Right lobe of liver (tissue), 6 donors: ENCODE measurements at regions not wholly inside any gene's neighbourhood (a gene's known extent, or its start where the extent isn't known, plus 50 kb on each side); places are given as distances from the start of the nearest gene placed in this dataset.
A peak's percentile ranks its signal among the peaks of the same experiment; 100 is the strongest.

Experiments
- ATAC-seq, 4 donors: fragments of 200-7000 bp; cut with Tn5 transposase; one replicate each; pipeline ENCODE4 v1.9.1; 2020; ENCODE audit warnings: mild to moderate bottlenecking in 4 of 4, moderate library complexity in 4 of 4
- DNase-seq, 3 donors: peaks; one replicate each; pipeline ENCODE4 v3.0.0-alpha.2; 2020
- H3K27ac ChIP-seq, 3 donors: fragments of 200-600 bp; one replicate each; pipeline ENCODE4 v1.8.0; 2022
- H3K27me3 ChIP-seq, 2 donors: fragments of 200-600 bp; one replicate each; pipeline ENCODE4 v1.8.0; 2022
- H3K36me3 ChIP-seq, 4 donors: fragments of 200-600 bp; sonication (generic) in 1 of 4; one replicate each; pipeline versions ENCODE4 v1.5.1 to v1.8.0; 2017 to 2022; ENCODE audit warnings: control low read depth in 1 of 4
- H3K4me1 ChIP-seq, 4 donors: fragments of 200-600 bp; sonication (generic) in 1 of 4; one replicate each; pipeline versions ENCODE4 v1.5.1 to v1.8.0; 2017 to 2022; ENCODE audit warnings: control low read depth in 1 of 4
- H3K4me3 ChIP-seq, 3 donors: fragments of 200-600 bp; one replicate each; pipeline ENCODE4 v1.8.0; 2022
- H3K9me3 ChIP-seq, 4 donors: fragments of 200-600 bp; sonication (generic) in 1 of 4; one replicate each; pipeline versions ENCODE4 v1.5.1 to v1.8.0; 2017 to 2022; ENCODE audit warnings: control low read depth in 1 of 4
- POLR2A ChIP-seq: fragments of 450-650 bp; IDR thresholded peaks from one replicate; pipeline ENCODE4 v1.6.1; 2017; ENCODE audit warnings: antibody characterized with exemption, mild to moderate bottlenecking
- WGBS: methylation state at CpG from one replicate; pipeline ENCODE4 v1.1.6; 2018; ENCODE audit warnings: low coverage, low lambda C conversion rate; ENCODE audit not compliant: insufficient coverage; ENCODE audit errors: missing lambda C conversion rate; 5-methylcytosine and 5-hydroxymethylcytosine counted together
- intact Hi-C, 2 donors: fragments of 100-400 bp; cut with DNase I; formaldehyde crosslinking; loops; one replicate each; pipeline versions ENCODE4 v1.11.2 to v1.14.1; 2022
- TF ChIP-seq, protein P1 (sequence below), 4 donors: fragments of 200-600 bp in 3 of 4; fragments of 450-650 bp in 1 of 4; IDR thresholded peaks; one replicate each; pipeline versions ENCODE4 v1.5.1 to v1.8.0; 2016 to 2022; ENCODE audit warnings: antibody characterized with exemption in 4 of 4, mild to moderate bottlenecking in 2 of 4
- donor health status: DM: no; HTN: yes; CAD: no.
- donor health status: DM: no; HTN: no; CAD: no.
- donor health status: DM: no; HTN: no; CAD: no.
- donor health status: DM: no; HTN: yes; CAD: no.
- donor health status: DM: no; HTN: yes; CAD: no.

DNA sequence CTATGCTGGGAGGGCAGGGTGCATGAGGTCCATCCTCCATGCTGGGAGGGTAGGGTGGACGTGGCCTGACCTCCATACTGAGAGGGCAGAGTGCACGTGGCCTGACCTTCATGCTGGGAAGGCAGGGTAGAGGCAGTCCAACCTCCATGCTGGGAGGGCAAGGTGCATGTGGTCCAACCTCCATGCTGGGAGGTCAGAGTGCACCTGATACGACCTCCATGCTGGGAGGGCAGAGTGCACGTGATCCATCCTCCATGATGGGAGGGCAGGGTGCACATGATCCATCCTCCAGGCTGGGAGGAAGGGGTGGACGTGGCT lies 622.2 kb downstream of the BRD1 start:
- H3K27ac ChIP-seq, result no peak overlapping the region
- no peaks in the 10 kb centered on the region for H3K27me3 ChIP-seq
- WGBS, result 20% methylated on average over 1 of the region's 5 CpGs

GRCh38 chr22:49204599-49205482 lies 622.8 kb downstream of the BRD1 start:
- TF ChIP-seq, protein P1, sequence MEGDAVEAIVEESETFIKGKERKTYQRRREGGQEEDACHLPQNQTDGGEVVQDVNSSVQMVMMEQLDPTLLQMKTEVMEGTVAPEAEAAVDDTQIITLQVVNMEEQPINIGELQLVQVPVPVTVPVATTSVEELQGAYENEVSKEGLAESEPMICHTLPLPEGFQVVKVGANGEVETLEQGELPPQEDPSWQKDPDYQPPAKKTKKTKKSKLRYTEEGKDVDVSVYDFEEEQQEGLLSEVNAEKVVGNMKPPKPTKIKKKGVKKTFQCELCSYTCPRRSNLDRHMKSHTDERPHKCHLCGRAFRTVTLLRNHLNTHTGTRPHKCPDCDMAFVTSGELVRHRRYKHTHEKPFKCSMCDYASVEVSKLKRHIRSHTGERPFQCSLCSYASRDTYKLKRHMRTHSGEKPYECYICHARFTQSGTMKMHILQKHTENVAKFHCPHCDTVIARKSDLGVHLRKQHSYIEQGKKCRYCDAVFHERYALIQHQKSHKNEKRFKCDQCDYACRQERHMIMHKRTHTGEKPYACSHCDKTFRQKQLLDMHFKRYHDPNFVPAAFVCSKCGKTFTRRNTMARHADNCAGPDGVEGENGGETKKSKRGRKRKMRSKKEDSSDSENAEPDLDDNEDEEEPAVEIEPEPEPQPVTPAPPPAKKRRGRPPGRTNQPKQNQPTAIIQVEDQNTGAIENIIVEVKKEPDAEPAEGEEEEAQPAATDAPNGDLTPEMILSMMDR (IDR thresholded peaks at IDR 0.05), result no peak
- ATAC-seq, result no peak
- H3K4me3 ChIP-seq, result no peak overlapping the region
- DNase-seq, result peak; percentile 8 to 33 (median 28)
- H3K27ac ChIP-seq, result no peak overlapping the region
- WGBS, result 70% methylated on average over 14 of the region's 22 CpGs
- H3K4me1 ChIP-seq, result peaks cover 0 to 13% (median 6%) of the 10 kb centered on the region in 4 donors
- no peaks in the 10 kb centered on the region for H3K9me3 ChIP-seq
- H3K36me3 ChIP-seq, result no peaks in the 10 kb centered on the region
- H3K27me3 ChIP-seq, result no peaks in the 10 kb centered on the region
- intact Hi-C loops, result no loop called here

More for the DNA sequence above, 622.2 kb downstream of the BRD1 start:
- no peaks in the 10 kb centered on the region for H3K36me3 ChIP-seq
- no peaks in the 10 kb centered on the region for H3K9me3 ChIP-seq
- TF ChIP-seq, protein P1 (IDR thresholded peaks at IDR 0.05), result no peak
- TF ChIP-seq POLR2A, result no peak
- DNase-seq (peak; percentile 9 to 48 (median 33)), ATAC-seq (peak in 2 of 4 donors; percentile 7)
- intact Hi-C loops, result no loop called here
- H3K4me1 ChIP-seq, result peaks cover 0 to 16% (median 6%) of the 10 kb centered on the region in 4 donors
- no peak overlapping the region for H3K4me3 ChIP-seq

DNA sequence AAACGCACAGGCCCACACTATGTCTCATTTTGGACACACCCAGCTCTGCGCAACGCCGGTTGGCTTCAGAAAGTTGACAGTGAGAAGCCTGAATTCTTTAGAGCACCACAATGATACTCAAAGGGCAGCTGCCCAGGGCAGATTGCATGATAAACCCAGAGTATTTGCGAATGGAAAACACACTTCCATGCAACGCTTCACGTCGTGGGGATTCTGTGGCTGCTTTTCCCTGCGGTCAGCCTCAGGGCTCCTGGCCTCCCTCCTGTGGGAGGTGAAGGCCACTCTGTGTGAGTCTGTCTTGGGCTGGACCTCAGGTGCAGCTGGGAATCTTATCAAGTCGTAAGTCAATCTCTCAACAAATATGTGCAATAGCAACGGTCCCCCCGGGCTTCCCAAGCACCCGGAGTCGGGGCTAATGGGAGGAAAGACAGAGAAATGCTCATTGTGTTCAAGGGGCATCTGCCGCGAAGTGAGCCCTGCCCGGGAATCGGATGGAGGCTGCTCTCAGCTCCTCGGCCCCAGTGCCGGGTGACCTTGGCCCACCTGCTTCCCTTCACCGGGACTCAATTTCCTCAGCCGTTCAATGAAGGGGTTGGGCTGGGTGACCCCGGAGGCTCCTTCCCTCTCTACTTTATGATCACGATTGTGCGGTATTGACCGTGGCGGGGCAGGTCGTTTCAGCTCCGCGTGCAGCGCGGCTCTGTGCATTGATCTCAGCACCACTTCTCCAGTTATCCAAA lies 623.6 kb downstream of the BRD1 start:
- Histone ChIP-seq H3K4me1 (peaks cover 0 to 7% (median 2%) of the 10 kb centered on the region in 4 donors), H3K27ac (no peak overlapping the region), H3K36me3 (no peaks in the 10 kb centered on the region), H3K9me3 (no peaks in the 10 kb centered on the region), H3K4me3 (no peak overlapping the region), H3K27me3 (no peaks in the 10 kb centered on the region)
- ATAC-seq (no peak), DNase-seq (peak; percentile 11 to 38 (median 28))
- TF ChIP-seq POLR2A, result no peak
- TF ChIP-seq, protein P1 (IDR thresholded peaks at IDR 0.05), result no peak
- intact Hi-C loops, result no loop called here
- 85% methylated on average over 20 of the region's 32 CpGs for WGBS

- TF ChIP-seq POLR2A, result no peak
- TF ChIP-seq, protein P1 (IDR thresholded peaks at IDR 0.05), result no peak
- H3K4me1 ChIP-seq, result no peaks in the 10 kb centered on the region
- ATAC-seq (no peak), DNase-seq (peak; percentile 9 to 34 (median 19))
- 58% methylated on average over 13 of the region's 38 CpGs for WGBS
- H3K4me3 ChIP-seq, result no peak overlapping the region
- intact Hi-C loops, result no loop called here
- H3K36me3 ChIP-seq, result no peaks in the 10 kb centered on the region
- no peaks in the 10 kb centered on the region for H3K9me3 ChIP-seq
- H3K27ac ChIP-seq, result no peak overlapping the region
- no peaks in the 10 kb centered on the region for H3K27me3 ChIP-seq
These were observed 624.4 kb downstream of the BRD1 start for GRCh38 chr22:49203091-49203858.
